HG03108 (cell line): ENCODE measurements at regions not wholly inside any gene's neighbourhood (a gene's known extent, or its start where the extent isn't known, plus 50 kb on each side); places are given as distances from the start of the nearest gene placed in this dataset.
"Not testable (repeated sequence)": the region's sequence is repeated elsewhere in the genome, so short reads cannot be mapped to it uniquely, and the experiment has no call there.

Experiments
- ATAC-seq: cut with Tn5 transposase; IDR thresholded peaks from one replicate; pipeline ENCODE4 v1.9.1; 2021; ENCODE audit warnings: moderate library complexity; ENCODE audit not compliant: unreplicated experiment

DNA sequence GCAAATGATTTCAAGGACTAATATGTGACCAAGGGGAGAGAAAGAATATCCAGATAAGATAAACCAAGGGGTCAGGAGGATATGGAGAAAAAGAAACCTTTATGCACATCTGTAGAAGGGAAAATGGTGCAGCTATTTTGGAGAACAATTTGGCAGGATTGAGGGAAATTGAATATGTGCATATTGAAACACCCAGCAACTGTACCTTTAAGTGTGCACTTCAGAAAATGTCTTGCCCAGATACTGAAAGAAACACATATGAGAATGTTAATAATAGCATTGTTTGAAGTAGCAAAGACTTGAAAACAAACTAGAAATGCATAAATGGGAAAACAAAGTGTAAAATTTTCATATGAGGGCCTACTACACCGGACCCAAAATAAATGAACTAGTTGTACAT, 599.6 kb downstream of the PSAT1 start:
- no peak for ATAC-seq

DNA sequence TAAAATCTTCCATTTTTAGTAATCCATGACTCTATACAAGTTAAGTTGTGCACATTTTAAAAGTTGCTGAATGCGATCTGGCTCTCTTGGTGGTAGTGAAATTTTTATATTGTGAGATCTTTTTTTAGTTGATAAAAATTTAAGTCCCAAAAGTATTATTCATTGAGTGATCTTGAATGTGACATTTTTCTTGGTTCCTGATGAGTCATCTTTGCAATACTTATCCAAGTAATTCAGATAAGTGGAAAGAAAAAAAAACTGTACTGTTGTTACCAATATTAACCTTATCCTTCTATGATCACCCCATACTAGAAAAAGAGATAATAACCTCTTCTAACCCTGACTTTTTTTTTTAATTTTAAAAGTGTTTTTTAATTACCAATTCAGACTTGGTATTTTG, 601.3 kb downstream of the PSAT1 start:
- ATAC-seq = no peak

DNA sequence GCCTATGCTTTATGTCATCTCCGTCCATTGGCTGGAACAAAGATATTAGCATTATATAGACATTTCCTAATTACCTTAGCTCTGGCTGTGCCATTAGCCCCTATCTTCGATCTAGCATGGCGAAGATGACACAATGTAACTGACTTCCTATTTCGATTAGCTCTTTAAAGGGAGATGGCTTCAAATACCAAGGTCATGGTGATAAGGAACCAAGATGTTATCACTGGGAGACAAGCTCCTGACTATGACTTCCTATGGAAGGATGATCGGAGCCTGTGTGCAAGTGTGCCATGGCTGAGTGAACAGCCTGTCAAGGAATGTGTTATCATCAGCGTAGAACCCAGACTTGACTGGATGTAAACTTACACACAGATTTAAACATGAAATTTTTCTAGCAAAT, 602.1 kb downstream of the PSAT1 start:
- no peak for ATAC-seq

DNA sequence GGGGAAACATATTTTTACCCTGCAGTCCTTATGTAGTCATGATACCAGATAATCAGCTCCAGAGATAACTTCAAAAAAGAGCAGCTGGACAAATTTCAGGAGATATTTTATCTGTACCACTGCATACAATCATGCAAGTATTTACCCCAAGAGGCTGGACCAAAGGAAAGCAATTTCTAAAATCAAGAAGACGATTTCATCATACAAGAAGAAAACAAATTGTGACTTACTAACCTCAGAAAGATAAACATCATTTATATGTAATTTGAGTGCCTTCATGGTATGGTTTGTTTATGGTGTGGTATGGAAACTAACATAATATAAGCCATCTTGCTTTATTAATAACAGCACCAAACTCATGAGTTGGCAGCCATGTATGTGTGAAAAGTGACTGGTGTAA, 603.6 kb downstream of the PSAT1 start:
- no peak for ATAC-seq

DNA sequence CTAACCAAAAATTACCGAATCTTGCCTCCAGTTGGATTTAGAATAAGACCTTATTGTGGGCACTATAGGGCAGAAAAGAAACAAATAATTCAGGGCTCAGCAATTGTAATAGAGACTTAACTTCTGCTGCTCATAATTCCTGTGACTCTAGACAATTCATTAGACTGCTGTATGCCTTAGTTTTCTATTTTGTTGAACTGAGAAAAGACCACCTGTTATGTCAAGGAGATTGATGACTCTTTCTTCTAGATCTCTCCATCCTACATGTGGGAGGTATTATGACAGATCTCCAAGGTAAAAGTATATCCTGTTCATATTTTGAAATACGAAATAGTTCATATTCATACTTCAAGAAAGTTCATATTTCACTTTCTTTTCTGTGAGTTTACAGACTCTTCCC, 605.1 kb downstream of the PSAT1 start:
- ATAC-seq = no peak

DNA sequence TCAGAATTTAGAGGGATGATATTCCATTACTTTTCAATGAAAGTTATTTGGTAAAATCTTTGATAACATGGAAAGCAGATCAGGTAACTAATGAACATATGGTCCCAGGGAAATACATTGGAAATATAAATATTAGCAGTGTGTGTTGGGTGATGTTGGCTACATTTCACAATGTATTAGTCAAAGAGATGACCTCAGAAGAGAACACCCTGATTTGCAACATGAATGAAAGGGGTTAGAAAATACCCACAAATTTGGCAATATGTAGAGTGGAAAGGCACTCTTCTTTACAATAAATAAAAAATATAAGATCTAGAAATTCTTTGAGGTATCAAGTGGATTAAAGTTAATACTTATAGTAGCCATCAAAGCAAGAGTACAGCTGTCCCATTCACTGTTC, 606.7 kb downstream of the PSAT1 start:
- no peak for ATAC-seq

DNA sequence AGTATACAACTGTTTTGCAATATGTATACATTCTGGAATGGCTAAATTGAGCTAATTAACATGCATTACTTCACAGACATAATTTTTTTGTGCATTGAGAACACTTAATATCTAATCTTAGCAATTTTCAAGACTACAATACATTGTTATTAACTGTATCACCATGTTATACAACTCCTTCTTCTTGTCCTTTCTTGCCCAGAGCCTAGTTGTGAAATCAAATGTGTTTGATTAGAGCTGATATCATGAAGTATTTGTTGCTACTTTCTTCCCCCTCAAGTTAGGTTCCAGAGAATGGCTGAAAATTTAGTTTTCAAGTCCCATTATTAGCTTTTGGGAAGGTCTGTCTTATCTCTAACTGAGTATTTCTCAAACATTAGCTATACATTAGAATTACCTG, 607.8 kb downstream of the PSAT1 start:
- ATAC-seq = no peak

DNA sequence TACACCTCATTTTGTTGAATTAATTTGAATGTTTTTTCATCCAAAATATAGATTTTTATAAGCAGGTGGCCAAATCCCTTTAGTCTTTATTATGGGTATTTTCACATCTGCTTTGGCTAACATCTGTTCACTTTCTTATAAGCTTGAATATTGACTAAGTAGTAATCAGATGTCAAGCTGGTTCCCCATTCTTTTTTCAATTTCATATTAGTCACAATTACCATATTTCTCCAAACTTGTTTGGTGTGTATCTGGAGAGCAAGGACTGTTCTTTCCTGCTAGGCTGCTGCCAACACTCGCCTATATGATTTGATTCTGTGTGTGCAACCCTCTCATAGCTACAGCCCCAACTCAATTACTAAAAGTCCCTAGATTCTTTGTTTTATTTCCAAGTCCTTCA, 608.5 kb downstream of the PSAT1 start:
- no peak for ATAC-seq

DNA sequence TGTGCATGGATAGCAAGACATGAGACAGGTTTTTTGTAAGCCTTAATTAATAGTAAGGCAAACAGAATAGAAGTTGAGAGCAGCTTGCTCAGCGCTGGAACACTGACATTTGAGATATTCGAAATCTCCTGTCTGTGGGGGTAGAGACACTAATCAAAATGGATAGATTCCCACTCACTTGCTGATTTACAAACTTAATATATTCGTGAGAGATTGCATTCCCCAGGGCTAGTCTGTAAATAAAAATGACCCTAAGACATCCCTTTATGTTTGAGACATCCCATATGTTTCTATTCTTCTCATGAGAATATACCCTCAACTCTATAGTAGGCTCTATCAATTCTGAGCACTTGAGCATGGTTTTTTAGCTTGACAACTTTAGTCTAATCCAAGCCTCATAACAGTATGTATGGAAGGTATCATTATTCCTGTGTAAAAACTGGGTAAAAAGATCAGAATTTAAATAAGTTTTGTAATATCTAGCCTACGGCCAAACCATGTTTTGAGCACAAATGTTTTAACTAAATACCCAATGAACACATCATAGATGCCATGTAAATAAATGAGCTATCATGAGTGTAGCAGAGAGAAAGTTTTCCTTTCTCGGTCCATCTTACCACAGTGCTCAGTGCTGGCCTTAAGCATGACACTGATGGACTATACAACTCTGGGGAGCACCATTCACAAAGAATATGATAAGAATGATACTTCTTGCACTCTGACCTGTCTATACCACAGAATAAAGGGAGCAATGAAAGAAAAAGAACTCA, 609.2 kb downstream of the PSAT1 start:
- no peak for ATAC-seq

DNA sequence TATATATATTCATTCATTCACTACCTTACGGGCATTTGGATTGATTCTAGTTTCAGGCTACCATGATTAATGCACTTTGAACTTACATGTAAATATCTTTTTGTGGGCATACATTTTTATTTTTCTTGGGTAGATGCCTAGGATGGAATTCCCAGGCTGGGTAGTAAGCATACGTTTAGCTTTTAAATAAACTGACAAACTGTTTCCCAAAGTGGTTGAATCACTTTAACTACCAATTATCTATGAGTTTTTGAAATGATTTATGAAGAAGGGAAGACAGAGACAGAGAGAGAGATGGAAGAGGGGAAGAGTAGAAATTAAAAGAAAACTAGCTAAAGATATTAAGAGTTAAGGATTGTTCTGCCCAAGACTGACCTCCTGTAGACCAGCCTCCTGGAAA, 612.6 kb downstream of the PSAT1 start:
- no peak for ATAC-seq

DNA sequence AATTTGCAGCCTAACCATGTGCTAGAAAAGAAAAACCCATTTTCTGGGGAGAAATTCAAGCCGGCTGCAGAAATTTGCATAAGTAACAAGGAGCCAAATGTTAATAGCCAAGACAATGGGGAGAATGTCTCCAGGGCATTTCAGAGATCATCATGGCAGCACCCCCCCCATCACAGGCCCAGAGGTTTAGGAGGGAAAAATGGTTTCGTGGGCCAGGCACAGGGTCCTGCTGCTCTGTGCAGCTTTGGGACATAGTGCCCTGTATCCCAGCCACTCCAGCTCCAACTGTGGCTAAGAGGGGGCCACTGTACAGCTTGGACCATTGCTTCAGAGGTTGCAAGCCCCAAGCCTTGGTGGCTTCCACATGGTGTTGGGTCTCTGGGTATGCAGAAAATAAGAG, 620.0 kb downstream of the PSAT1 start:
- not testable (repeated sequence) for ATAC-seq

DNA sequence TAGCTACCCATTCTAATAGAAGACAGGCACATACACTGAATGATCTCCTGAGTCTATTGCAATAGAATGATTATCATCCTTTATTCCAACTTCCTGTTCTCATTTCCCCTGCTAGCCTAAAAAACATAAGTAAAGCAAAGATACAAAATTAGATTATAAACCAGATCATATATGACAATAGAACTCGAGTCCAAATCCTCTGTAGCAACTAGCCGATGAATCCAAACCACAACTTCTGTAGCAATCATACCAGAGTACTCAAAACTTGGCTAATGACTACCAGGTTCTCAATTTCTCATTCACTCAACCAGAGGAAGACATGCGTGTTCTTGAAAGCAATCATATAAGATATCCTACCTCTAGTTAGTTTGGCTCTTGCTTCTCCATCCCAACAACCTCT, 622.1 kb downstream of the PSAT1 start:
- no peak for ATAC-seq

DNA sequence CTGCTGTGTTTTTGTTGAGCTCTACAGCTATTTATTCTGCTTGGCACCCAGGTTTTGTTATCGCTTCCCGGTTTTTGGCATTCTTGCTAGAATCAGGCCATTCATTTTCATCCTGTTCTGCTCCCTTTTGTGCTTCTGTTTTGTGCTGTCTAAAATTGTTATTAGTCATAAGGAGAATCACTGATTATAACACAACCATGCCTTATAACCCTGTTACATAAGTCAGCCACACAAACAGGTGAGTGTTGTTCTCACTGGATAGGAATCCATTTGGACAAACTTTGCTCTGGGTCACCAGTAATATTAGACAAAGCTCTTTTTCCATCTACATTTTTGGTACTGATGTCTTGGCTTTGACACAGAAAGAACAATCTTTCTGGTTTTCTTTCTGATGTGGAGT, 622.8 kb downstream of the PSAT1 start:
- no peak for ATAC-seq

DNA sequence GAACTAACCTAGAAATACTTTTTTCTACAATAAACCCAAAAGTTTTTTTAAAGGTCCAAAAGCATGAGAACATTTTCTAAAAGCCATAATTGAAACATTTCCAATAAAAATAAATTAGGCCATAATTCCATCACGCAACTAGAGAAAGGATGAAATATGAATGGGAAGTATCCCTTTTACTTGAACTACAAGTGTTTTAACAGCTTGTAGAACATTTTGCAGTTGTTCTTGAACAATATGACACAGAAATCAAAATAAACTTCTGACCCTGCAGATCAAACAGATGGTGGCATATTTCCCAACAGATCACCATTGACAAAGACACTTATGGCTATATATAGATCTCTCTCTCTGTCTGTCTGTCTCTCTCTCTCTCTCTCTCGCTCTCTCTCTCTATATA, 624.4 kb downstream of the PSAT1 start:
- ATAC-seq = no peak

DNA sequence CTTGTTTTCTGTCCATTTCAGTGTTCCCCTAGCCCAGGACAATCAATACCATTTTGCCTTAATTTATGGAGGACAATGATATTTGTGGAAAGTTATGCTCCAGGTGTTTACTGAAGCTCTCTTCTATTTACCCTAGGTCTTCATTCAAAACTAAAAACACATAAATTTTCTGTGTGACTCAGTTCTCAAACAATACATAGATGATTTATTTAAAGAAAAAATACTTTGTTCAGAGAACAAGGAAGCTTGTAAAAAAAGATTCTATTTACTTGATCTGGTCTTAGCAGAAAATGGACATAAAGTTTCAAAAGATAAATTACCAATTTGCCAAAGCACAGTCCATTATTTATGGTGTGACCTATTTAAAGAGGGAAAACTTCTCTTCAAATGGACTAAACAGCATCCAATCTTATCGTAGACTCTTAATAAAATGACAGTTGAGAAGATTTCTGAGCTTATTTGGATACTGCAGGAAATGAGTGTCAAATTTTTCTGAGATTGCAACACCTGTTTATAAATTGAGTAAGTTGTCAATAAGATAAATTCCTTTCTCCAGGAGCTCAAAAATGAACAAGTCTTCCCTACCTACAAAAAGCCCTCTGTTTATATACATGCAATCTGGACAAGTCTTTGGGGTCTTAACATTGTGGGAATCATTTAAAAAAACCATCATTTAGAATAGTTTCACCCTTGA, 627.2 kb downstream of the PSAT1 start:
- ATAC-seq = no peak

DNA sequence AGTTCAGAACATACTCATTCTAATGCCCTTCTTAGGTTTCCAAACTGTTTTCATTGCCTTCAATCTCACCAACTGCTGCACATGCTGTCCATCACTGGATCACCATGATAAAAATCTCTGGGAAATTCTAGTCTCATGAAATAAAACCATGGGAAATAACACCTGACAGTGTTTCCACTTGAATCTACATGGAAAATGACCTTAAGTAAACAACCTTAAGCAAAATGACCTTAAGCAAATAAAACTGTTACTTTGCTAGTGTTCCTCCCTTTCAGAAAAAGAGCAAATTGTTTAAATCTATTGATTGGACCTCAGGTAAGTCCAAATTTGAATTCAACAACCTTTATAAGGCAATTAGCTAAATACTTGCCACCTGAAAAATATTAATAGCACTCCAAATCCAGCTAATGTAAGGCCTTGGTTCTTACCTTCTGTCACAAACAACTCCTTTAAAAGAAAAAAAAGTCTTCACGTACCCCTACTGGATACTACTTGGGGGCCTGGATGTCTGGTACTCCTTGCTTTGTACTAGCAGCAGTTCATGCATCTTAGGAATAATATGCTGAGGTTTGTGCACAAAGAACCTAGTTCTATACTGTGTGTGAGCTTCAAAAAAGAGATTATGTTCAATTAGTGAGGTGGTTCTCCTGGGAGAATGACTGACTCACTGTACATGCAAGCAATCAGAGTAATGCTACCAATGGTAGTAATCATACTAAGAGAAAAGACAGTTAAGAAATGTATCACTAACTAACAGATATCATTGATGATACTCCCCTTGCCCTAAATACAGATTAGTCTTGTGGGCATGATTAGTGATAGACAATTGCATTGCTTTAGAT, 630.4 kb downstream of the PSAT1 start:
- ATAC-seq = no peak

DNA sequence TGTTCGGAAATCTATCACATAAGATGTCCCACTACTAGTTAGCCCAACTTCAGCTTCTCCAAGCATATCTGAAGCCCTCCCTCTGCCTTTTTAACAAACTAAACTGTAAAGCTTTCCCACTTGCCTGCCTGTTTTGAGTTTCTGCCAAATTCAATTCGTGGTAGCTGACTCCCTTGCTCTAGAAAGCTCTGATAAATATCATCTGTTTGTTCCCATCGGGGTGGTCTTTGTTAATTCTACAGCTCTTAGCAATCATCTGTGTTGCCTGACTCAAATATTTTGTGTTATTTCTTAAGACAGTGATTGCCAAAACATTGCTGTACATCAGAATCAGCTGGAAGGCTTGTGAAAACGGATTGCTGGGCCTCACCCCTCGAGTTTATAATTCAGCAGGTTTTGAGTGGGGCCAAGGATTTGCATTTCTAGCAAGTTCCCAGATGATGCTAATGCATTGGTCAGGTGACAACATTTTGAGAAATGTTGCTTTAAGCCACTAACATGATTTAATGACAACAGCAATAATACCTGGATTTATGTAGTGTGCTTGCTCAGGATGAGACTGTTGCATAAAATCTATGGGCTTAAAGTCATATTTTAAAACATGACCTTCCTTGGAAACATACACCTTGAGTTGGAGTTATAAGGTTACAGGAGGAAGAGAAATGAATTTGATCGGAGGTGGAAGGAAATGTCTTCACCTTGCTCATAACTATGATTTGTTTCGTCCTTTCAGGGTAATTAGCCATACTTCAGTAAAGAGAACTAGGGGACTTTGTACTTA, 631.9 kb downstream of the PSAT1 start:
- no peak for ATAC-seq

DNA sequence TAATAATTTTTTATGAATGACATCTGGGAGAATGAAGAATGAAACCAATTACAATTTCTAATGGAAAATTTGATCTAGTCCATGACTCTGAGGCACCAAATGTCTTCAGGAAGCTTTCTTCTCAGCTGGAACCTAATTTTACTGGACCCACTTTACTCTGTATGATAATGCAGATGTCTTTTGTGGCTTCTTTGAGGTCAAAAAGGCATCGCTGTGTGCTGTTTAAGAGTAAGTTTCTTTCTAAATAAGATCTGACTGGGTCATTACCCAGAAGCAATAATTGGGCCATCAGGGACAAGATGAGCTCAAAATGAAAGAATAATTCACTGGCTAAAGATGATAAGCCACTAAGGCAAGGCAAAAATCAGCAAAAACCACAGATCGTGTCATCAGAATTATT, 633.4 kb downstream of the PSAT1 start:
- ATAC-seq = no peak

DNA sequence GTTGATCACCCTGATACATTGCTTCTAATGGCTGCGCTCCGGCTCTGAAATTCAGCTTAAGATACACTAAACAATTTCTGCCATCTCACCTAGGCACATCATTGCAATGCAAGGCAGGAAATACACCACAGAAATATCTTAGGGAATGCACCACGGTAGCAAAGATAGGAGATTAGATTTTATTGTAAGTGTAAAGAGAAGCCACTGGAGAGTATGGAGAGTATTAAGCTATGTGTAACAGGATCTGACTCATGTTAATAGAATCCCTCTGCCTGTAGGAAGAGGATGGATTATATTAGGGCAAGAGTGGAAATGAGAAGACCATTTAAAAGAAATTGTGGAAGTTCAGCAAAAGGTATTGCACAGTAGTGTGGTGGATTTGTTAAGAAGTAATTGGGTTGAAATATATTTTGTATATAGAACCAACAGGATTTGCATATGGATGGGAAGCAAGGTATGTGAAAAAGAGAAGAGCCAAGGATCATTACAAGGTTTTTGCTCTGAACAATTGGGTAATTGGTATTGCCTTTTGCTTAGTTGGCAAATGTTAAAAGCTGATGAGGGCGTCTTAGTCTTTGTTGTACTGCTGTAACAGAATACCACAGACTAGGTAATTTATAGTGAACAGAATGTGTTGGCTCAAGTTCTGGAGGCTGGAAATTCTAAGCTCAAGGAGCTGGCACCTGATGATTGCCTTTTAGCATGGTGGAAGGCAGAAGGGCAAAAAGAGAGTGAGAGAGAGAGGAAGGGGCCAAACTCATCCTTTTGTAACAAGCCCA, 636.1 kb downstream of the PSAT1 start:
- no peak for ATAC-seq

DNA sequence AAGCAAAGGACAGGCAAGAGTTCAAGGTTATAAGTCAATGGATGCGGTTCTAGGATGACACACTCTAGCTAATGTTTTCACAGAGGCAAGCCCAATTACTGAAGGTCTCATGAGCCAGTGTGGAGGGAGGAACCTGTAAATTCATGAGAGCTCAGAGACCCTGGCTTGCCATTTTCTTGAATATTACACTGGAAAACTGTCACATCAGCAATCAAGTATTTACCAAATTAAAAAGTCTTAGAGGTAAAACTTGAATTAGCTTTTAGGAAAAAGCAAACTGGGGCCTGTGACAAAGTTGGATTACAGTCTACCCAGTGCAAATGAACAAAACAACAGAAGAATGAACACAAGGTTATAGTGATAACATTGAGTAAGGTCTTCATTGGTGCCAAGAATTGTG, 636.9 kb upstream of the TLE4 start:
- no peak for ATAC-seq
